ENCODE measurements at regions not wholly inside any gene's neighbourhood (a gene's known extent, or its start where the extent isn't known, plus 50 kb on each side); places are given as distances from the start of the nearest gene placed in this dataset.

GRCh38 chr2:8525582-8526402, 156.1 kb upstream of the ID2 start:
- no peaks in the 10 kb centered on the region for H3K9me3 ChIP-seq
- no peak overlapping the region for H3K4me3 ChIP-seq
- no peak overlapping the region for H3K27ac ChIP-seq
- no peaks in the 10 kb centered on the region for H3K36me3 ChIP-seq
- peak; percentile 44 to 69 for DNase-seq
- ATAC-seq = peak; percentile 52 to 63
- in situ Hi-C loops (cut with MboI; ENCODE audit: low sequenced_read_pairs in 4 of 4) (no loop called here), intact Hi-C loops (cut with DNase I; ENCODE audit: low total_unique reads) (loop anchor here (5.0 kb wide), 1 partner anchor 162 kb away; no protein-coding TSS in a partner anchor)
- no peaks in the 10 kb centered on the region for H3K27me3 ChIP-seq
- peak in 2 of 5 experiments; percentile 13 to 26 for TF ChIP-seq CTCF (IDR thresholded peaks at IDR 0.05 in 4 of 5, conservative IDR thresholded peaks at IDR 0.05 in 1 of 5)
- no peak for TF ChIP-seq POLR2A (IDR thresholded peaks at IDR 0.05)
- H3K4me1 ChIP-seq = peaks cover 9 to 10% of the 10 kb centered on the region in 2 donors

GRCh38 chr2:8526403-8526696, 155.5 kb upstream of the ID2 start:
- H3K36me3 ChIP-seq = no peaks in the 10 kb centered on the region
- intact Hi-C loops (cut with DNase I; ENCODE audit: low total_unique reads) = loop anchor here (5.0 kb wide), 1 partner anchor 161 kb away; no protein-coding TSS in a partner anchor
- in situ Hi-C loops (cut with MboI; ENCODE audit: low sequenced_read_pairs in 4 of 4) = no loop called here
- H3K4me1 ChIP-seq = peaks cover 9 to 10% of the 10 kb centered on the region in 2 donors
- no peak overlapping the region for H3K27ac ChIP-seq
- no peaks in the 10 kb centered on the region for H3K27me3 ChIP-seq
- DNase-seq (no peak), ATAC-seq (no peak)
- H3K4me3 ChIP-seq = no peak overlapping the region
- H3K9me3 ChIP-seq = no peaks in the 10 kb centered on the region
- no peak for TF ChIP-seq POLR2A (IDR thresholded peaks at IDR 0.05)
- TF ChIP-seq CTCF (IDR thresholded peaks at IDR 0.05 in 4 of 5, conservative IDR thresholded peaks at IDR 0.05 in 1 of 5) = no peak

GRCh38 chr2:8527031-8527430, 154.8 kb upstream of the ID2 start:
- Histone ChIP-seq H3K9me3 (no peaks in the 10 kb centered on the region), H3K36me3 (no peaks in the 10 kb centered on the region), H3K27ac (no peak overlapping the region), H3K4me3 (no peak overlapping the region), H3K4me1 (peaks cover 9 to 10% of the 10 kb centered on the region in 2 donors), H3K27me3 (no peaks in the 10 kb centered on the region)
- no peak for DNase-seq
- in situ Hi-C loops (cut with MboI; ENCODE audit: low sequenced_read_pairs in 4 of 4) = no loop called here
- ATAC-seq = no peak
- intact Hi-C loops (cut with DNase I; ENCODE audit: low total_unique reads) = loop anchor here (5.0 kb wide), 1 partner anchor 160 kb away; no protein-coding TSS in a partner anchor
- TF ChIP-seq CTCF (IDR thresholded peaks at IDR 0.05 in 4 of 5, conservative IDR thresholded peaks at IDR 0.05 in 1 of 5) (no peak), POLR2A (IDR thresholded peaks at IDR 0.05) (no peak)

GRCh38 chr2:8527676-8528075, 154.2 kb upstream of the ID2 start:
- Histone ChIP-seq H3K27ac (no peak overlapping the region), H3K9me3 (no peaks in the 10 kb centered on the region), H3K4me1 (peaks cover 9 to 10% of the 10 kb centered on the region in 2 donors), H3K27me3 (no peaks in the 10 kb centered on the region), H3K36me3 (no peaks in the 10 kb centered on the region), H3K4me3 (no peak overlapping the region)
- TF ChIP-seq POLR2A (IDR thresholded peaks at IDR 0.05) = no peak
- TF ChIP-seq CTCF (IDR thresholded peaks at IDR 0.05 in 4 of 5, conservative IDR thresholded peaks at IDR 0.05 in 1 of 5) = no peak
- DNase-seq (no peak), ATAC-seq (no peak)
- intact Hi-C loops (cut with DNase I; ENCODE audit: low total_unique reads) = loop anchor here (5.0 kb wide), 1 partner anchor 160 kb away; no protein-coding TSS in a partner anchor
- in situ Hi-C loops (cut with MboI; ENCODE audit: low sequenced_read_pairs in 4 of 4) = no loop called here
